Esophagus muscularis mucosa (tissue), 3 donors: ENCODE measurements at regions not wholly inside any gene's neighbourhood (a gene's known extent, or its start where the extent isn't known, plus 50 kb on each side); places are given as distances from the start of the nearest gene placed in this dataset.

Source experiments
- POLR2A ChIP-seq: fragments of 450-650 bp; IDR thresholded peaks from one replicate; pipeline ENCODE4 v1.6.1; 2017; ENCODE audit warnings: antibody characterized with exemption, moderate library complexity, mild to moderate bottlenecking, low read depth
- TF ChIP-seq, protein P1 (sequence below), 3 experiments: fragments of 200-600 bp in 2 of 3; fragments of 450-650 bp in 1 of 3; sonication (generic) in 2 of 3; IDR thresholded peaks; one replicate each; pipeline ENCODE4 v1.5.1; 2017 to 2019; ENCODE audit warnings: antibody characterized with exemption in 3 of 3, mild to moderate bottlenecking in 2 of 3, moderate library complexity in 1 of 3

DNA sequence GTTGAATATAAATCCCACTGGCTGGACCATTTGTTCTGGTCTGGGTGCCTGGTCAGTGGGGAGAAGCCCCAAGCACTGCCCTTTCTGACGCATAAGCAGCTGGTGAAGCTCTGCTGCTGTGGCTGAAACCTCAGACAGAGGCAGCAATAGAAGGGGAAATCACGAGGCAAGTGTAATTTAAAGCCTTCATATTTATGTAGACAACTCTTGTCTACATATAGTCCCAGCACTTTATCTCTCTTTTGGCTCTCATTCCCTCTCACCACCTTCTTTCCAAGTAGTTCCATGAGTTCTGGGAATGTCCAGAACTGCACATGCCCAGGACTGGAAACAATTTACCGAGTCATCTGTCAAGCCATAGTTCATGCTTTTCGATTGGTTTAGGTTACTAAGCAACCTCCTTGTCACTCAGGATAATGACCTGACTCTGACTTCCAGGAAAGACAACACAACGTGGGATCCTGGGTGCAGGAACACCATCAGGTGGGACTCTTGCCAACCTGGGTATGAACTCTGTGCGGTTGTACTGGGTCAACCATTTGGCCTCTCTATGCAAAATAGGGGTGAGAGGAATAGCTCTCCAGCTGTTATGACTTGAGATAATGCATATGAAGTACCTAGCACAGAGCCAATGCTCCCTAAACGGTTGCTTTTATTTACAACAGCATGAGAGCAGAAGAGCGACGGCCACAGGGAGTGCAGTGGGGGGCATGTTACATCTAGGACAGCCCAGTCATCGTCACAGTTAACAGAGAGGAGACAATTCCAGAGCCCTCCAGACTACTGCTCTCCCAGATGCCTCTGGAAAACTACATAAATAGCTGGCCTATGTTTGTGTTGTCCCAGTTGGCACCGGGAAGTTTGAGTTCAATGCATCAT, 321.9 kb downstream of the FOXO1 start:
- TF ChIP-seq, protein P1, sequence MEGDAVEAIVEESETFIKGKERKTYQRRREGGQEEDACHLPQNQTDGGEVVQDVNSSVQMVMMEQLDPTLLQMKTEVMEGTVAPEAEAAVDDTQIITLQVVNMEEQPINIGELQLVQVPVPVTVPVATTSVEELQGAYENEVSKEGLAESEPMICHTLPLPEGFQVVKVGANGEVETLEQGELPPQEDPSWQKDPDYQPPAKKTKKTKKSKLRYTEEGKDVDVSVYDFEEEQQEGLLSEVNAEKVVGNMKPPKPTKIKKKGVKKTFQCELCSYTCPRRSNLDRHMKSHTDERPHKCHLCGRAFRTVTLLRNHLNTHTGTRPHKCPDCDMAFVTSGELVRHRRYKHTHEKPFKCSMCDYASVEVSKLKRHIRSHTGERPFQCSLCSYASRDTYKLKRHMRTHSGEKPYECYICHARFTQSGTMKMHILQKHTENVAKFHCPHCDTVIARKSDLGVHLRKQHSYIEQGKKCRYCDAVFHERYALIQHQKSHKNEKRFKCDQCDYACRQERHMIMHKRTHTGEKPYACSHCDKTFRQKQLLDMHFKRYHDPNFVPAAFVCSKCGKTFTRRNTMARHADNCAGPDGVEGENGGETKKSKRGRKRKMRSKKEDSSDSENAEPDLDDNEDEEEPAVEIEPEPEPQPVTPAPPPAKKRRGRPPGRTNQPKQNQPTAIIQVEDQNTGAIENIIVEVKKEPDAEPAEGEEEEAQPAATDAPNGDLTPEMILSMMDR (IDR thresholded peaks at IDR 0.05), result no peak
- no peak for TF ChIP-seq POLR2A
